ENCODE measurements at regions not wholly inside any gene's neighbourhood (a gene's known extent, or its start where the extent isn't known, plus 50 kb on each side); places are given as distances from the start of the nearest gene placed in this dataset.

GRCh38 chr9:22815246-22815645 lies 368.6 kb downstream of the DMRTA1 start:
- TF ChIP-seq CTCF (conservative IDR thresholded peaks at IDR 0.05; ENCODE audit: low read length) (no peak), EZH2phosphoT487 (IDR thresholded peaks at IDR 0.05; ENCODE audit: borderline replicate concordance, low read depth, low read length) (no peak)

All from OCI-LY7 (cell line).